CD4-positive, alpha-beta memory T cell (primary cell): ENCODE measurements at regions not wholly inside any gene's neighbourhood (a gene's known extent, or its start where the extent isn't known, plus 50 kb on each side); places are given as distances from the start of the nearest gene placed in this dataset.
"Not testable (repeated sequence)": the region's sequence is repeated elsewhere in the genome, so short reads cannot be mapped to it uniquely, and the experiment has no call there.

Experiments used
- CTCF ChIA-PET: fragments of 350-600 bp; sonication (Branson Sonifier 250); formaldehyde crosslinking; loops from one replicate; lab custom pipeline; 2021; ENCODE audit warnings: inconsistent platforms; ENCODE audit not compliant: partially characterized antibody; lab: Charles Lee
- POLR2A ChIA-PET: fragments of 350-600 bp; sonication (Branson Sonifier 250); formaldehyde crosslinking; loops from one replicate; lab custom pipeline; 2021; ENCODE audit not compliant: partially characterized antibody; lab: Charles Lee
- DNase-seq, 5 donors: peaks; one replicate each; pipeline versions ENCODE4 v3.0.0 to v3.0.0-alpha.2; 2020 to 2022; ENCODE audit warnings: mixed read lengths in 1 of 5
- H3K27ac ChIP-seq: one replicate; pipeline ENCODE4 v1.7.0; 2013; ENCODE audit warnings: low read depth, low read length
- H3K27me3 ChIP-seq: 2 replicates; pipeline ENCODE4 v1.7.0; 2013; ENCODE audit warnings: mild to moderate bottlenecking, low read length, moderate library complexity; ENCODE audit not compliant: insufficient read depth
- H3K36me3 ChIP-seq: 2 replicates; pipeline ENCODE4 v1.7.0; 2013; ENCODE audit warnings: mild to moderate bottlenecking, low read length, moderate library complexity; ENCODE audit not compliant: insufficient read depth
- H3K4me1 ChIP-seq: 2 replicates; pipeline ENCODE4 v1.7.0; 2013; ENCODE audit warnings: mild to moderate bottlenecking, low read length, moderate library complexity; ENCODE audit not compliant: insufficient read depth
- H3K4me3 ChIP-seq, 2 donors: one replicate each; pipeline ENCODE4 v1.7.0; 2013; ENCODE audit warnings: low read length in 2 of 2, mild to moderate bottlenecking in 1 of 2
- H3K9me3 ChIP-seq, 2 donors: one replicate each; pipeline ENCODE4 v1.7.0; 2013; ENCODE audit warnings: low read length in 2 of 2, control low read depth in 1 of 2; ENCODE audit not compliant: control insufficient read depth in 1 of 2
- H3K27ac Mint-ChIP-seq, 7 donors: one replicate each; pipeline ENCODE4 v1.8.0; 2020 to 2021; ENCODE audit warnings: mixed read lengths in 7 of 7, mild to moderate bottlenecking in 6 of 7, inconsistent platforms in 3 of 7, moderate library complexity in 3 of 7
- H3K27me3 Mint-ChIP-seq, 2 donors: one replicate each; pipeline ENCODE4 v1.8.0; 2020 to 2021; ENCODE audit warnings: mixed read lengths in 2 of 2
- H3K36me3 Mint-ChIP-seq, 2 donors: one replicate each; pipeline ENCODE4 v1.8.0; 2020 to 2021; ENCODE audit warnings: mixed read lengths in 2 of 2, inconsistent platforms in 1 of 2, mild to moderate bottlenecking in 1 of 2
- H3K4me1 Mint-ChIP-seq, 4 donors: one replicate each; pipeline ENCODE4 v1.8.0; 2020 to 2021; ENCODE audit warnings: mixed read lengths in 4 of 4, mild to moderate bottlenecking in 1 of 4
- H3K4me3 Mint-ChIP-seq, 8 donors: one replicate each; pipeline ENCODE4 v1.8.0; 2020 to 2021; ENCODE audit warnings: mixed read lengths in 8 of 8, mild to moderate bottlenecking in 7 of 8, moderate library complexity in 6 of 8, inconsistent platforms in 3 of 8
- H3K9me3 Mint-ChIP-seq, 8 donors: one replicate each; pipeline ENCODE4 v1.8.0; 2020 to 2021; ENCODE audit warnings: mixed read lengths in 8 of 8, mild to moderate bottlenecking in 5 of 8, inconsistent platforms in 3 of 8, moderate library complexity in 1 of 8
- intact Hi-C: fragments of 100-400 bp; cut with micrococcal nuclease; formaldehyde crosslinking; loops from one replicate; pipeline ENCODE4 v1.15.1; 2023

DNA sequence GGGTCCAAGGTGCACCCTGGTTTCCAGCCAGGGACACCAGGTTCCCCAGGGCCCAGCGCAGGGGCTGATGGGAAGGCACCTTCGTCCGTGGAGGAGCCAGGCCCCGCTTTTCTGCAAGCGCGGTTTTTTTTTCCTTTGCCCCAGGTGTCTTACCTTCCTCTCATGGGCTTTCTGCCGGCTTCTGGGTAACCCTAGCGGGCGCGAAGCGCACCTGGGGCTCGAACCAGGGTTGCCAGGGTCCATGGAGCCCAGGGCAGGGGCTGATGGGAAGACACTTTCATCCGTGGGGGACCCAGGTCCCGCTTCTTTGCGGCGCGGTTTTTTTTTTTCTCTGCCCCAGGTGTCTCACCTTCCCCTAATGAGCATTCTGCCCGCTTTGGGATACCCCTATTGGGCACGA is 529.3 kb downstream of the FOXD4L4 start:
- H3K4me3 ChIP-seq, H3K27me3 ChIP-seq, H3K36me3 Mint-ChIP-seq, POLR2A ChIA-PET, intact Hi-C loops, CTCF ChIA-PET, H3K9me3 ChIP-seq, H3K4me1 Mint-ChIP-seq, H3K9me3 Mint-ChIP-seq, H3K27ac Mint-ChIP-seq, H3K27ac ChIP-seq, H3K4me1 ChIP-seq, H3K36me3 ChIP-seq, H3K27me3 Mint-ChIP-seq: not testable (repeated sequence)
- DNase-seq: peak in 1 of 5 donors; percentile 45
- peak overlapping the region in 1 of 8 donors; percentile 58 for H3K4me3 Mint-ChIP-seq

GRCh38 chr9:66266856-66267430 is 530.0 kb downstream of the FOXD4L4 start:
- CTCF ChIA-PET, H3K36me3 ChIP-seq, H3K36me3 Mint-ChIP-seq, H3K4me3 Mint-ChIP-seq, DNase-seq, intact Hi-C loops, H3K27me3 ChIP-seq, H3K9me3 Mint-ChIP-seq, H3K4me1 ChIP-seq, H3K9me3 ChIP-seq, H3K4me3 ChIP-seq, H3K27ac Mint-ChIP-seq, H3K27me3 Mint-ChIP-seq, H3K4me1 Mint-ChIP-seq, POLR2A ChIA-PET, H3K27ac ChIP-seq: not testable (repeated sequence)

GRCh38 chr9:66267684-66268083 is 530.7 kb downstream of the FOXD4L4 start:
- DNase-seq: peak in 4 of 5 donors; percentile 21 to 59 (median 52)
- H3K27ac Mint-ChIP-seq, H3K36me3 ChIP-seq, H3K9me3 ChIP-seq, intact Hi-C loops, H3K4me1 ChIP-seq, H3K36me3 Mint-ChIP-seq, H3K4me3 ChIP-seq, CTCF ChIA-PET, H3K9me3 Mint-ChIP-seq, H3K4me1 Mint-ChIP-seq, H3K27me3 Mint-ChIP-seq, H3K27ac ChIP-seq, POLR2A ChIA-PET, H3K27me3 ChIP-seq: not testable (repeated sequence)
- H3K4me3 Mint-ChIP-seq: peak overlapping the region in 1 of 8 donors; percentile 17

DNA sequence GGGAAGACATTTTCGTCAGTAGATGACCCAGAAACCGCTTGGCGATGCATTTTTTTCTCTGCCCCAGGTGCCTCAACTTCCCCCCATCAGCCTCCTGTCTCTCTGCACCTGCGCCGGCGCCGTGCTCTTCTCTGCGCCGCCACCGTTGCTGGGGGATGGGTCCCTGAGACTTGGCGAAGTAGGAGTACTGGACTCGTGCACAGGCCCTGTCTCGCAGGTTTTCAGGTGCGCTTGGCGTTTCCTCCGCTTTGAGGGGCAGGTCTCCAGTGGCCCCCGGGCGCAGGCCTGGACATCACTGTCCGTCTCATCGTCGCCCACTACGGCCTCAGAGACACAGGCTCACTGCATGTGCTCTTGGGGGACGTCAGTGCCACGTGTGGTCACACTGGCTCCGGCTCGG is 532.1 kb downstream of the FOXD4L4 start:
- H3K4me1 Mint-ChIP-seq, H3K27me3 ChIP-seq, H3K27ac Mint-ChIP-seq, CTCF ChIA-PET, H3K27me3 Mint-ChIP-seq, H3K9me3 ChIP-seq, H3K36me3 Mint-ChIP-seq, H3K4me3 ChIP-seq, H3K27ac ChIP-seq, POLR2A ChIA-PET, intact Hi-C loops, H3K9me3 Mint-ChIP-seq, DNase-seq, H3K36me3 ChIP-seq, H3K4me1 ChIP-seq: not testable (repeated sequence)
- H3K4me3 Mint-ChIP-seq: peak overlapping the region in 3 of 8 donors; percentile 36 to 68 (median 38)

DNA sequence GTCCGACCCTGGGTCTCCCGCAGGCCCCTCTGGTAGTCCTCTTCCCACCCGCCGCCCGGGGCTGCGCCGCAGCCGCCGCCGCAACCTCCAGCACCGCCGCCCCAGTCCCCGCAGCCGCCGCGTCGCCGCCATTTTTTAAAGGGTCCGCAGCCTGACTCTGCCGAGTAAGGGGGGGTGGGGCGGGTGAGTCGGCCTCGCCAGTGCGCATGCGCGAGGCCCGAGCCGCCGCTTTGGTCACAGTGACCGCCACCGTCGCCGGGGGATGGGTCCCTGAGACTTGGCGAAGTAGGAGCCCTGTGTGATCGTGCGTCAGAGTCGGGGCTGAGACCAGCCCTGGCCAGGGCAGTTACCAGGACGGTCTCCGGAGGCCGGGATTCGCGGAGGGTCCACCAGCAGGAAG is 532.8 kb downstream of the FOXD4L4 start:
- H3K4me1 Mint-ChIP-seq, CTCF ChIA-PET: not testable (repeated sequence)
- H3K4me3 ChIP-seq: peak overlapping the region in 1 of 2 donors; percentile 60

GRCh38 chr9:66278809-66279208 is 541.9 kb downstream of the FOXD4L4 start:
- H3K9me3 ChIP-seq, H3K4me1 Mint-ChIP-seq, H3K27ac ChIP-seq, CTCF ChIA-PET, H3K27ac Mint-ChIP-seq, DNase-seq, H3K27me3 ChIP-seq, H3K4me3 ChIP-seq, POLR2A ChIA-PET, intact Hi-C loops, H3K36me3 Mint-ChIP-seq, H3K36me3 ChIP-seq, H3K4me3 Mint-ChIP-seq, H3K4me1 ChIP-seq, H3K27me3 Mint-ChIP-seq, H3K9me3 Mint-ChIP-seq: not testable (repeated sequence)

More for the DNA sequence above, 532.8 kb downstream of the FOXD4L4 start:
- H3K4me1 ChIP-seq, H3K36me3 ChIP-seq, H3K9me3 ChIP-seq, POLR2A ChIA-PET, intact Hi-C loops, H3K36me3 Mint-ChIP-seq, H3K27me3 Mint-ChIP-seq, H3K9me3 Mint-ChIP-seq, H3K27me3 ChIP-seq, H3K27ac ChIP-seq: not testable (repeated sequence)
- peak overlapping the region; percentile 93 to 100 (median 97) for H3K4me3 Mint-ChIP-seq
- H3K27ac Mint-ChIP-seq: peak overlapping the region in 5 of 7 donors; percentile 64 to 99 (median 87)
- peak; percentile 66 to 84 (median 71) for DNase-seq
